ENCODE measurements at regions not wholly inside any gene's neighbourhood (a gene's known extent, or its start where the extent isn't known, plus 50 kb on each side); places are given as distances from the start of the nearest gene placed in this dataset.
"Not testable (repeated sequence)": the region's sequence is repeated elsewhere in the genome, so short reads cannot be mapped to it uniquely, and the experiment has no call there.

DNA sequence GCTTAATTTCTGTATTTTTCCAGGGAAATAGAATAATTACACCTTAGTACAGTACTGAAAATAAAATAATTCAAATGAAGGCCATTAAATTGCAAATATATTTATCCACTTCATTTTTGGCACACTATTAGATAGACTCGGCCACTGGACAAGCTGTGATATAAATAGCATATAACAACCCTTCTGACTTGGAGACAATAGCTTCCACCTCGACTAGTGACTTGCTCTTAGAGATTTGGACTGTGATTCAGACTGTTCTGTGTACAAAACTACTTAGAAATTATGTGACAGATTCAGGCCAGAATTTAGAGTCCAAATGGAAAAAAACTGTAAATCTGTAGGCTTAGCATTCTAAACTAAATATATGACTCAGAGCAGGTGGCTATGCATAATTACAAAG is 949.9 kb downstream of the LRFN5 start:
- ATAC-seq: no peak
- intact Hi-C loops (cut with DNase I): no loop called here
- no peak for DNase-seq

DNA sequence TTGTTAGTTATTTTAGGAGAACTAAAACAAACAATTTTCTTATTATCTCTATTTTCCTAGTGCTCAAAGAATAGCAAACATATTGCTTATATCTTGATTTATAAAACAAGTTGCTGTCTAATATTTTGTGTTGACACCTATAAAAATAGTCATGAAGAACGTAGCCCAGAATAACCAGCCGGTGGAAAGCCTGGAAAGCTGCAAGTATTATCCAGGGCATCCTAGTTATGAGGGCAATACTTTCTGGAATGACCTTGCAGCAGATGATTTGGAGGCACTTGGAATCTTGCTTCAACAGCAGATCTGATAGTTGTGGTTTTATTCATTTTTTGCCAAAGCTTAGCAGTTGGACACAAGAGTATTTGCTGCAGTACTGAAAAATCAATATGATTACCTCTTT is 948.7 kb downstream of the LRFN5 start:
- ATAC-seq (no peak), DNase-seq (no peak)
- intact Hi-C loops (cut with DNase I): no loop called here

DNA sequence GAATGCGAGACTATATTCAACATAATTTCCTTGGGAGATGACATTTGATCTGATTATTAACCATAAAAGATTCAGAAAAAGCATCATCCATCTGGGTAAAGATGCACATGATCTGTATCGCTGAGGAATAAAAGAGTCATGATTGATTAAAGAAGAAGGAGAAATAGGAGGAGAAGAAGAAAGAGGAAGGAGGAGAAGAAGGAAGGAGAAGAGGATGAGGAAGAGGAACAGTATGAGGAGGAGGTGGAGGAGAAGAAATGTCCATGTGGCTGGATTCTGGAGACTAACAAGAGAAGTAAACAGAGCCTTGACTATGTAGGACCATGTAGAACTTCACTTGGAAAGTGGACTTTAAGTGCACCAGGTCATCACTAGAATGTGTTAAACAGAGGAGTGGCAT is 947.4 kb downstream of the LRFN5 start:
- ATAC-seq (no peak), DNase-seq (no peak)
- intact Hi-C loops (cut with DNase I): no loop called here

DNA sequence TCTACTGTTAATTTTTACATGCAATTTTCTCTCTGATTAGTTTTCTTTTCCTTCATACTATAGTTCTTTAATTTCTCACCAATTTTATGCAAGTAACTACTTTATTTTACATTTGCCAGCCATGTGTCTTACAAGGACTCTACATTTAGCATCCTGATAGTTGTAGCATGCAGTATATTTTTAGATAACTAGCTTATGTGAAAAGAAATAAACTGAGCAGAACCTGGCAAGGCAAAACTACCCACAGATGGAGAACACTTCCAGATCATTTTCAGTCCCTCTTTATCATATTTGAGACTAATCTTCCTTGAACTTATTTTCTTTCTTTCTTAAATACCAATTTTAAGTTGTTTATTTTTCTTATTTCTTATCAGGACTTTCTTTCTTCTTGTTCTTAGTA is 943.6 kb downstream of the LRFN5 start:
- no peak for DNase-seq
- intact Hi-C loops (cut with DNase I): no loop called here
- no peak for ATAC-seq

DNA sequence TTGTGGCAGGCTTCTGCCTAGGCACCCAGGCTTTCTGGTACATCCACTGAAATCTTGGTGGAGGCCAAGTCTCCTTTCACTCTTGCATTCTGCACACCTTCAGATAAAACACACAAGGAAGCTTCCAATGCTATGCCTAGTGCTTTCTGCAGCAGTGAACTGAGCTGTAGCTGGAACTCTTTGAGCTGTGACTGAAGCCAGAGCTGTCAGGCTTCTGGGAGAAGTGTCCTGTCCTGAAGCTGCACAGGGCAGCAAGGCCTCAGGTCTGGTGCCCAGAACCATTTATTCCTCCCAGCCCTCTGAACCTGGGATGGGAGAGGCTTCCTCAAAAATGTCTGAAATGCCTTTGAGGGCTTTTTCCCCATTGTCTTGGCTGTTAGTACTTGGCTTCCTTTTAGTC is 941.7 kb downstream of the LRFN5 start:
- intact Hi-C loops (cut with DNase I): no loop called here
- no peak for ATAC-seq
- DNase-seq: no peak

DNA sequence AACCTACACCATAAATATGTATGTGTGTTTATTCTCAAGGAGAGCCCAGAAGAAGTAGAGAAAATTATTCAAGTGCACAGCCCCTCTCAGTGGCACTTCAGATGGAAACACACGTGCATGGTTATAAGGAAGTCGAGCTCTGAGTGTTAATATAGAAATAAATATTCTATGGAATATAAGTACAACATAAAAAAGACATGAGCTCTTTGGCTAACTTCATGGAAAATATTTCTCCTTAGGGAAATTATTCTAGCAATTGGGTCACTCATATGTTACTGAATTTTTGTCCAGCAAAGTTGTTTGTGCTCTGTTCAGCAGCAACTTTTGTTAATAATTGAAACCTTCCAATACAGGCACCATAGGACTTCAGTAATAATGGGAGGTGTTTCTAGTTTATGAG is 939.0 kb downstream of the LRFN5 start:
- no peak for ATAC-seq
- DNase-seq: no peak
- intact Hi-C loops (cut with DNase I): no loop called here

DNA sequence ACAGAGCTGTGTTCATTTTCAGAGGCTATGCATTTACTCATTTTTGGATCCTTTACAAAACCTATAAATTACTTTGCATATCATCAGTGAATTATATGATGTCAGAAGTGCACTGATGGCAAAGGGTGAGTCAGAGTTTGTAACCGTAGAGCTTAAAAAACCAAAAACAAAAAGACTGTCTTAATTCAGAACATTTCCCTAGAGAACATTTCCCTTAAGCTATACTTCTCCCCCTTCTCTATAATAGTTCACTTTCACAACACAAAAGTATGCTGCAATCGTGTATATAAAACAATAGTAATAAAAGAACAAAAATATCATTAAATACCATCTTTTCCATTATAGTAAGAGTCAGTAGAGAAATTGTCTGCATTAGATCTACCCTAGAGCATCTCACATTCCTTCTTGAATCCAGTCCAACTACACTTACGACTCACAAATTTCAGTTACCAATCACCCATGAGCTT is 934.9 kb downstream of the LRFN5 start:
- intact Hi-C loops (cut with DNase I): no loop called here
- ATAC-seq (no peak), DNase-seq (no peak)

DNA sequence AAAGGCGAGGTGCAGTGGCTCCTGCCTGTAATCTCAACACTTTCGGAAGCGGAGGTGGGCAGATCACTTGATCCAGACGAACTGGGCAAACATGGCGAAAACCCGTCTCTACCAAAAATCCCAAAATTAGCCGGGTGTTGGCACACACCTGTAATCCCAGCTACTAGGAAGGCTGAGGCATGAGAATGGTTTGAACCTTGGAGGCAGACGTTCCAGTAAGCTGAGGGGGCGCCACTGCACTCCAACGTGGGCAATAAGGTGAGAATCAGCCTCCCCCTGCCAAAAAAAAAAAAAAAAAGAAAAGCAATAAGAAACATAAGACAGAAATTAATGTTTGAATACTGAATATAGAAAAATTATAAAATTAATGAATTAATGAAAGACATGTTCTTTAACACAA is 928.7 kb downstream of the LRFN5 start:
- intact Hi-C loops (cut with DNase I): no loop called here
- DNase-seq (no peak), ATAC-seq (no peak)

DNA sequence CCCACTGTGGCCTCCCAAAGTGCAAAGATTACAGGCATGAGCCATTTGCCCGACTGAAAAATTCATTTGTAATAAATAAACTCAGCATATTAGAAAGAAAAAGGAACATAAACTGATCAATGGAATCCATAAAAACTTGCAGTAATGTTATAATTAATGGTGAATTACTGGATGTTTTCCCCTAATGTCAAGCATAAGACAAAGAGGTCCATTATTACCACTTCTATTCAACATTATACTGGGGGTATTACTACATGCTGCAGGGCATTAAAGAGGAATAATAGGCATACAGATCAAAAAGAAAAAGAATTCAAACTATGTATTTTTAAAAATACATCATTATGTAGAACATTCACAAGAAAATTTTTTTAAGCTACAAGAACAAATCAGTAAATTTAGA is 926.8 kb downstream of the LRFN5 start:
- intact Hi-C loops (cut with DNase I): no loop called here

DNA sequence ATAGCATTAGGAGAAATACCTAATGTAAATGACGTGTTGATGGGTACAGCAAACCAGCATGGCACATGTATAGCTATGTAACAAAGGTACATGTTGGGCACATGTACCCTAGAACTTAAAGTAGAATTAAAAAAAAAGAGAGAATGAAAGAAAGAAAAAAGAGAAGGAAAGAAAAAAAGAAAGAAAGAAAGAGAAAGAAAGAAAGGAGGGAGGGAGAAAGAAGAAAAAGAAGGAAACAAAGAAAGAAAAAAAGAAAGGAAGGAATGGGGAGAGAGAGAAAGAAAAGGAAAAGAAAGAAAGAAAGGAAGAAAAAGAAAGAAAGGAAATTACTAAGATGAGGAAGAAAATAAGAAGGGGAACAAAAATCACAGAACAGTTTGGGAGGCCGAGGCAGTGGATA is 925.5 kb downstream of the LRFN5 start:
- ATAC-seq (no peak), DNase-seq (no peak)
- intact Hi-C loops (cut with DNase I): no loop called here

More for the DNA sequence above, 926.8 kb downstream of the LRFN5 start:
- ATAC-seq: no peak
- no peak for DNase-seq

DNA sequence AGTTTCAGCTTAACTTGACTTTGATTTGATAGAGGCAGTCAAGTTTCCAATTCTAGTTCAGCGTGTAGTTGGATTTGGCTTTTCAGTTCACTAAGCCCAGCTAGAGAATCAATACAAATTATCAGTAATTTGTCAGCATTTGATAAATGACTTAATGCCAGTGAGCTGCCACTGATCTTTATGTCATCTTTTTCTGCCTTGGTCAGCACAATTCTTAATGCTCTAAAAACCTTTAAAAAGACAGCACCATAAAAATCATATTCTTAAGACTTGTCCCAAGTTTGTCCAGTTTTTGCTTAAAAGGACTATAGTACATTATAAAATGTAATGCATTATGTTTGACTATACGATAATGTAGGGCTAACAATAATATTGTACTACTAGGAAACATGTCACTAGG is 920.5 kb downstream of the LRFN5 start:
- ATAC-seq (no peak), DNase-seq (no peak)
- intact Hi-C loops (cut with DNase I): no loop called here

DNA sequence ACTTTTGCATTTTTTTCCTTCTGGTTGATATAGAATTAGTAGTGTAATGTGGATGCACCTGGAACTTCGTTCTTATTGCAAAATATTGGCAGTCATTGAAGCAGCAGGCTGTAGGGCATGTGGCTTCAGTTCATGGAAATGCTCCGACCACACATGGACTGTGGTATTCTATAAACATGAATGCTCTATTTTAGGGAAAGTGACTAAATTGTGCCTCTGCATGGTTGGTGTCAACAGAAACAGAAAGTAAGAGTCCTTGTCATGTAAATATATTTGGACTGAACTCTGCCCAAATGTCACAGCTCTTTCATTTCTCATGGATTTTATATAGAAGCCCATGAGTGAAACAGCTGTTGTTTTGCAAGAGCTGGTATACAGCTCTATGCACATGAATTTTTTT is 917.0 kb downstream of the LRFN5 start:
- intact Hi-C loops (cut with DNase I): no loop called here

DNA sequence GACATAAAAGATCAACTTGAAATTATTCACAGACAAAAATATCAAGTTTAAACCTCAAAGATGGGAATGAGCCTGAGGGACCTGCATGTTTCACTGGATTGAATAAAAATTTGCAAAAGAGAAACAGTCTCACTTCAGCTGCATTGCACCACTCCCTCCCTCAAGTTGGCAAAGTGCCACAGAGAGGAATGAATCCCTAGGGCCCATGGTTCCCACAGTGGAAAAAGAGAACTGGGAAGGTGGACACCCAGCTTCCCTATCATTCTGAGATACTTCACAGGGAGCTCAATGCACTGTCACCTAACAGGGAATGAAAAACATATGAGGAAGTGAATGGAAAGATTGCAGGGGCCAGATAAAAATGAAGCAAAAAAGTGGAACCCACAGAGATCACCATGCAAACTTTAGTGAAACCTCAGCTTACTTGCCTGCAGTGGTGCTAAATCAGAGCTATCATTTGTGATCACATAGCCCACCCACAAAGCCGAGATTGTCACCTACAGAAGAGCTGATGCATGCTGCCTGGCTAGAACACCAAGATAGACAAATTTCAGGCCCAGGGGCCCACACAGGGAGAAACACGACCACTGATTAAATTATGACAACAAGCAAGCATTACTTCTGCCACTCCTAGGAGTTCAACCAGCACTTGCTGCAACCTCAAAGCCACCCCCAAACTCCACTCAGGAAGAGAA is 911.3 kb downstream of the LRFN5 start:
- ATAC-seq (no peak), DNase-seq (no peak)
- intact Hi-C loops (cut with DNase I): no loop called here

More for the DNA sequence above, 917.0 kb downstream of the LRFN5 start:
- ATAC-seq (no peak), DNase-seq (no peak)

DNA sequence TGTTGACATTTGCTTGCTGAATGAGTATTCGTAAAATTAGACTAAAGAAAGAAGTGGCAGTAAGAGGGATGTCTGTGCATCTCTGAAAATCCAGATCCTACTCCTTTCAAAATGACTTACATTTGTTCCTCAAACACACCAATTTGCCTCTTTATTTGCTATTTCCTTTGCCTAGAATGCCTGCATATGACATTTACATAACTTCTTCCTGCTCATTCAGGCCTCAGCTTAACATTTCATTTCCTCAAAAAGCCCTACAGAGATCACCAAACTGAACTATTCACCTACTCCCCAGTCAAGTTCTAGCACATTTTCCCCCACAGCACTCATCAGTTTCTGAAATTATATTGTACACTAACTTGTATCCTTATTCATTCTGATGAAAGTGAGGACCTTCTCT is 907.2 kb downstream of the LRFN5 start:
- intact Hi-C loops (cut with DNase I): no loop called here
- ATAC-seq (no peak), DNase-seq (no peak)

DNA sequence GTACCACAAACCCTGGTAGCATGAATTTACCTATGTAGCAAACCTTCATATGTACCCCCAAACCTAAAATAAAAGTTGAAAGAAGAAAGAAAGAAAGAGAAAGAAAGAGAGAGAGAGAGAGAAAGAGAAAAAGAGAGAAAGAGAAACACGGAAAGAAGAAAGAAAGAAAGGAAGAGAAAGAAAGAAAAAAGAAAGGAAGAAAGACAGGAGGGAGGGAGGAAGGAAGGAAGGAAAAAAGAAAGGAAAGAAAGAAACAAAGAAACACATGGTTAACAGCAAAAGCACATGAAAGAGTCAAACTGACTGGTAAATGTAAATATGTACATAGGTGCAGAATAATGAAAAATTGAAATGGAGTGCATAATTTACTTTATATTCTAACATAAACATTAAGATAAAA is 903.4 kb downstream of the LRFN5 start:
- intact Hi-C loops (cut with DNase I): no loop called here

DNA sequence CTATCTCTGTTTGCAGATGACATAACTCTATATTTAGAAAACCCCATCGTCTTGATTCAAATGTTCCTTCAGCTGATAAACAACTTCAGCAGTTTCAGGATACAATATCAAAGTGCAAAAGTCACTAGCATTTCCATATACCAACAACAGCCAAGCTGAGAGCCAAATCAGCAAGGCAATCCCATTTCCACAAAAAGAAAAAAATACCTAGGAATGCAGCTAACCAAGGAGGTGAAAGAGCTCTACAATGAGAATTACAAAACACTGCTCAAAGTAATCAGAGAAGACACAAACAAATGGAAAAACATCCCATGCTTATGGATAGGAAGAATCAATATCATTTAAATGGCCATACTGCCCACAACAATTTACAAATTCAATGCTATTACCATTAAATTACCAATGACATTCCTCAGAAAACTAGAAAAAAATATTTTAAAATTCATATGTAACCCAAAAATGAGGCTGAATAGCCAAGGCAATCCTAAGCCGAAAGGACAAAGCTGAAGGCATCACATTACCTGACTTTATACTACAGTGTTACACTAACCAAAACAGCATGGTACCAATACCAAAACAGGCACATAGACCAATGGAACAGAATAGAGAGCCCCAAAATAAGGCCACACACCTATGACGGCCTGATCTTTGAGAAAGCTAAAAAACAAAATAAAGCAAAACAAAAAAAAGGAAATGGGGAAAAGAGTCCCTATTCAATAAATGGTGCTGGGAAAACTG is 901.7 kb downstream of the LRFN5 start:
- intact Hi-C loops (cut with DNase I): no loop called here
- no peak for ATAC-seq
- DNase-seq: no peak

More for the DNA sequence above, 903.4 kb downstream of the LRFN5 start:
- ATAC-seq (no peak), DNase-seq (no peak)

DNA sequence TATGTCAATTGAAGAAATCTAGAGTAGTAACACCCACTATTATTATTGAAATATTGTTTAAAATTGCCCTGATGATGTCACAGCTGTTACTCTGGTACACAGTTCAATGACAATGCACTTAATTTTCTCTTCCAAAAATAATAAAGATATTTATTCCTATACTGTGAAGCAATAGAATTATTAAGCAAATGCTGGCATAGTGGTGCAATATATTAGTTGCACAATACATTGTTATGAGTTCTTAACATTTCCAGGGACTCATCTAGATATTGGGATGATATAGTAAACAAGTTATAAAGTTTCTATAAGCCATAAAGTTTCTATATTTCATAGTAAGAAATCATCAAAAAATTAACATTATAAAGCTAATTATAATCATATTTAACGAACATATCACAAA is 897.8 kb downstream of the LRFN5 start:
- intact Hi-C loops (cut with DNase I): no loop called here
- DNase-seq (no peak), ATAC-seq (no peak)

DNA sequence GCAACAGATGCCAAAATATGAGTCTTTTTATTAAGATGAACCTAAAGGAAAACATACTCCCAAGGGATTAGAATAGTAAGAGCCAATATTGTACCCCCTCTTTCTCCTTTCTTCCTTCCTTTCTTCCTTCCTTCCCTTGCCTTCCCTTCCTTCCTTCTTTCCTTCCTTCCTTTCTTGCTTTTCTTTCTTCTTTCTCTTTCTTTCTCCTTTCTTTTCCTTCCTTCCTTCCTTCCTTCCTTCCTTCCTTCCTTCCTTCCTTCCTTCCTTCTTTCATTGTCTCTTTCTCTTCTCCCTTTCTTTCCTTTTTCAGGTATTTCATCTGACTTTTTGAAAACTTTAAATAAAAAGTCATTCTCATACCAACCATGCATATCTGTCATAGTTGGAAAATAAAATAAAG is 892.5 kb downstream of the LRFN5 start:
- DNase-seq (no peak), ATAC-seq (no peak)
- intact Hi-C loops (cut with DNase I): no loop called here

DNA sequence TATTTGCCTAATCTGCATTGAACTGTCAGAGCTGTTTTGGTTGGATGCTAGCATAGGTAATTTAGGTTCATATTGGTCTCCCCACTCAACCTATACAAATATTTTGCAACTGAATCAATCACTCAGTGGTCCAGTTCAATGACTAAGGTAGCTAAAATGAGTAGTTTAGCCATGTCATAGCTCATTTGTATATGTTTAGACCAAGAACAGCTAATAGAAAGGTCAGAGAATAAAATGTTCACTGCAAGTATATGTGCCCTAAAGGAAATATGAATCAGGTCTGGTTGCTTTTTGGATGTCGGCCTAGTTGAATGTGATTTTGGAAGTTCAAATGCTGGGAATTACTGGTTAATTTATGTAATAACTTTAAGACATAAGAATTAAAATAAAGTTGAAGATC is 883.9 kb downstream of the LRFN5 start:
- DNase-seq (no peak), ATAC-seq (no peak)
- intact Hi-C loops (cut with DNase I): no loop called here

DNA sequence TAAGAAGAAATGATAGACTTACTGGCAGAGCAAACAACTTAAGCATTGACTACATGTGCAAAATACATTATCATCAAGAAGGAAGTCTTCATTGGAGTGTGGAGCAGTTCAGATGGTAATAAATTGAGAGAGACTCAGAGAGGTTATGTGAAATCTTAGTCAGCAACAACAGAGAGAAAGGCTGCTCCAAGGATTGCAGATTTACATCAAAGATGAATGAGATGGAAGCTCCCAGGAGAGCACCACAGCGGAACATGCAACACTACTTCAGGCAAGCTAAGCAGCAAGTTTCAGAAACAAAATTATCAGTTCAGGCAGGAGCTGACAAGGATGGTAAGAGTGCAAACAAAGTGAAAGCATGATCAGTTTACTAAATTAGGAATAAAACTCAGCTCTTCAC is 882.3 kb downstream of the LRFN5 start:
- intact Hi-C loops (cut with DNase I): no loop called here
- no peak for ATAC-seq
- DNase-seq: no peak

DNA sequence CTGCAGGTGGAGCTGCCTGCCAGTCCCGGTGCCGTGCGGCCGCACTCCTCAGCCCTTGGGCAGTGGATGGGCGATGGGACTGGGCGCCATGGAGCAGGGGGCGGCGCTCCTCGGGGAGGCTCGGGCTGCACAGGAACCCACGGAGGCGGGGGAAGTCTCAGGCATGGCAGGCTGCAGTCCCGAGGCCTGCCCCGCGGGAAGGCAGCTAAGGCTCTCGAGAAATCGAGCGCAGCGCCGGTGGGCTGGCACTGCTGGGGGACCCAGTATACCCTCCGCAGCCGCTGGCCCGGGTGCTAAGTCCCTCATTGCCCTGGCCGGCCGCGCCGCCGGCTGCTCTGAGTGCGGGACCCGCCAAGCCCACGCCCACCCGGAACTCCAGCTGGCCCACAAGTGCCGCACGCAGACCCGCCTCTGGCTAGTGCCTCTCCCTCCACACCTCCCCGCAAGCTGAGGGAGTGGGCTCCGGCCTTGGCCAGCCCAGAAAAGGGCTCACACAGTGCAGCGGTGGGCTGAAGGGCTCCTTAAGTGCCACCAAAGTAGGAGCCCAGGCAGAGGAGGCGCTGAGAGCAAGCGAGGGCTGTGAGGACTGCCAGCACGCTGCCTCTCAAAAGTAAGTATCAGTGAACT is 875.8 kb downstream of the LRFN5 start:
- DNase-seq; ATAC-seq; intact Hi-C loops (cut with DNase I): not testable (repeated sequence)

Measured in left cardiac atrium (tissue), 4 donors.